Upper lobe of right lung (tissue), 1 donor: ENCODE measurements at regions not wholly inside any gene's neighbourhood (a gene's known extent, or its start where the extent isn't known, plus 50 kb on each side); places are given as distances from the start of the nearest gene placed in this dataset.
A peak's percentile ranks its signal among the peaks of the same experiment; 100 is the strongest.
"Not testable (repeated sequence)": the region's sequence is repeated elsewhere in the genome, so short reads cannot be mapped to it uniquely, and the experiment has no call there.

ENCODE experiments used
- ATAC-seq: fragments of 200-7000 bp; cut with Tn5 transposase; one replicate; pipeline ENCODE4 v1.9.1; 2020; ENCODE audit warnings: mild to moderate bottlenecking, moderate library complexity
- DNase-seq: peaks from one replicate; pipeline ENCODE4 v3.0.0-alpha.2; 2020
- H3K27ac ChIP-seq: fragments of 200-600 bp; one replicate; pipeline ENCODE4 v1.8.0; 2022
- H3K27me3 ChIP-seq: fragments of 200-600 bp; one replicate; pipeline ENCODE4 v1.8.0; 2022; ENCODE audit warnings: mild to moderate bottlenecking
- H3K36me3 ChIP-seq: fragments of 200-600 bp; one replicate; pipeline ENCODE4 v1.8.0; 2022
- H3K4me1 ChIP-seq: fragments of 200-600 bp; one replicate; pipeline ENCODE4 v1.8.0; 2022
- H3K4me3 ChIP-seq: fragments of 200-600 bp; one replicate; pipeline ENCODE4 v1.8.0; 2022; ENCODE audit warnings: mild to moderate bottlenecking
- H3K9me3 ChIP-seq: fragments of 200-600 bp; one replicate; pipeline ENCODE4 v1.8.0; 2022
- intact Hi-C: fragments of 100-400 bp; cut with DNase I; formaldehyde crosslinking; loops from one replicate; pipeline ENCODE4 v1.11.0; 2022
- TF ChIP-seq, protein P1 (sequence below): fragments of 200-600 bp; IDR thresholded peaks from one replicate; pipeline ENCODE4 v1.8.0; 2022; ENCODE audit warnings: antibody characterized with exemption
- donor health status: DM: no; HTN: yes; CAD: no; lungs with severe emphysema.

DNA sequence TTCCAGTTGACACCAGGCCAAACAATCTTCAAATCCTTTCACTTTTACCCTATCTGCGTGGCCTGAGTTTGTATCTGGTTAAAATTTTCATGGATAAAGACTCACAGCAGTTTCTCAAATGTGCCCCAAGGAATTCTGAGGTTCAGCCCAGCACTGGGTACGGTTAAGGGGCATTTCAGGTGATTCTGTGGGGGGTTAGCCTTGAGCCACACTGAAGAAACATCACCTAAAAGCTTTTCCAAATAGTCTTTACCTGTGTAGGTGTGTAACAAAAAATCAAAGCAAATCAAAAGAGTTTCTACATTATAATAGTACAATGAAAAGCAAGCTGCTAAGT, 83.8 kb upstream of the DNAJC1 start:
- intact Hi-C loops = no loop called here
- no peaks in the 10 kb centered on the region for H3K4me1 ChIP-seq
- H3K36me3 ChIP-seq = no peaks in the 10 kb centered on the region
- no peak overlapping the region for H3K4me3 ChIP-seq
- TF ChIP-seq, protein P1, sequence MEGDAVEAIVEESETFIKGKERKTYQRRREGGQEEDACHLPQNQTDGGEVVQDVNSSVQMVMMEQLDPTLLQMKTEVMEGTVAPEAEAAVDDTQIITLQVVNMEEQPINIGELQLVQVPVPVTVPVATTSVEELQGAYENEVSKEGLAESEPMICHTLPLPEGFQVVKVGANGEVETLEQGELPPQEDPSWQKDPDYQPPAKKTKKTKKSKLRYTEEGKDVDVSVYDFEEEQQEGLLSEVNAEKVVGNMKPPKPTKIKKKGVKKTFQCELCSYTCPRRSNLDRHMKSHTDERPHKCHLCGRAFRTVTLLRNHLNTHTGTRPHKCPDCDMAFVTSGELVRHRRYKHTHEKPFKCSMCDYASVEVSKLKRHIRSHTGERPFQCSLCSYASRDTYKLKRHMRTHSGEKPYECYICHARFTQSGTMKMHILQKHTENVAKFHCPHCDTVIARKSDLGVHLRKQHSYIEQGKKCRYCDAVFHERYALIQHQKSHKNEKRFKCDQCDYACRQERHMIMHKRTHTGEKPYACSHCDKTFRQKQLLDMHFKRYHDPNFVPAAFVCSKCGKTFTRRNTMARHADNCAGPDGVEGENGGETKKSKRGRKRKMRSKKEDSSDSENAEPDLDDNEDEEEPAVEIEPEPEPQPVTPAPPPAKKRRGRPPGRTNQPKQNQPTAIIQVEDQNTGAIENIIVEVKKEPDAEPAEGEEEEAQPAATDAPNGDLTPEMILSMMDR = no peak
- no peaks in the 10 kb centered on the region for H3K27me3 ChIP-seq
- no peak overlapping the region for H3K27ac ChIP-seq
- no peaks in the 10 kb centered on the region for H3K9me3 ChIP-seq
- ATAC-seq (no peak), DNase-seq (no peak)

- Histone ChIP-seq H3K4me1 (no peaks in the 10 kb centered on the region), H3K9me3 (no peaks in the 10 kb centered on the region), H3K4me3 (no peak overlapping the region), H3K36me3 (no peaks in the 10 kb centered on the region), H3K27me3 (peaks cover under 1% of the 10 kb centered on the region), H3K27ac (no peak overlapping the region)
- TF ChIP-seq, protein P1 = no peak
- intact Hi-C loops = no loop called here
- DNase-seq (peak; percentile 73), ATAC-seq (peak; percentile 73)
Observed at GRCh38 chr10:22086730-22087401, 83.3 kb upstream of the DNAJC1 start.

DNA sequence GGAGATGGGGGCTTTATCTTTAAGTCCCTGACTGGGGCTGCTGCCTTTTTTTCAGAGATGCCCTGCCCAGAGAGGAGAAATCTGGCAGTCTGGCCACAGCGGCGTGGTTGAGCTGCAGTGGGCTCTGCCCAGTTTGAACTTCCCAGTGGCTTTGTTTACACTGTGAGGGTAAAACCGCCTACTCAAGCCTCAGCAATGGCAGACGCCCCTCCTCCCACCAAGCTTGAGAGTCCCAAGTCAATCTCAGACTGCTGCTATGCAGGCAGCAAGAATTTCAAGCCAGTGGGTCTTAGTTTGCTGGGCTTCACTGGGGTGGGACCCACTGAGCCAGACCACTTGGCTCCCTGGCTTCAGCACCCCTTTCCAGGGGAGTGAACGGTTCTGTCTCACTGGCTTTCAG, 76.4 kb upstream of the DNAJC1 start:
- H3K36me3 ChIP-seq, H3K4me3 ChIP-seq, H3K27ac ChIP-seq, ATAC-seq, intact Hi-C loops, DNase-seq, H3K4me1 ChIP-seq, H3K9me3 ChIP-seq: not testable (repeated sequence)
- peaks cover 13% of the 10 kb centered on the region for H3K27me3 ChIP-seq

GRCh38 chr10:22071332-22071731, 67.8 kb upstream of the DNAJC1 start:
- Histone ChIP-seq H3K36me3 (no peaks in the 10 kb centered on the region), H3K4me3 (no peak overlapping the region), H3K27me3 (no peaks in the 10 kb centered on the region), H3K9me3 (peaks cover 17% of the 10 kb centered on the region), H3K4me1 (no peaks in the 10 kb centered on the region), H3K27ac (no peak overlapping the region)
- intact Hi-C loops = no loop called here
- TF ChIP-seq, protein P1 = no peak
- no peak for DNase-seq
- no peak for ATAC-seq

GRCh38 chr10:22067091-22067490, 63.6 kb upstream of the DNAJC1 start:
- intact Hi-C loops = no loop called here
- no peak for DNase-seq
- Histone ChIP-seq H3K36me3 (no peaks in the 10 kb centered on the region), H3K4me1 (no peaks in the 10 kb centered on the region), H3K4me3 (no peak overlapping the region), H3K27ac (no peak overlapping the region), H3K9me3 (peaks cover 12% of the 10 kb centered on the region), H3K27me3 (no peaks in the 10 kb centered on the region)
- no peak for ATAC-seq
- TF ChIP-seq, protein P1 = no peak

- H3K4me1 ChIP-seq, H3K36me3 ChIP-seq, H3K9me3 ChIP-seq, H3K4me3 ChIP-seq, H3K27ac ChIP-seq, ATAC-seq, DNase-seq, H3K27me3 ChIP-seq, intact Hi-C loops: not testable (repeated sequence)
Observed at GRCh38 chr10:22060984-22061383, 57.5 kb upstream of the DNAJC1 start.

- Histone ChIP-seq H3K27ac (no peak overlapping the region), H3K4me3 (no peak overlapping the region), H3K27me3 (no peaks in the 10 kb centered on the region), H3K4me1 (no peaks in the 10 kb centered on the region), H3K36me3 (no peaks in the 10 kb centered on the region), H3K9me3 (no peaks in the 10 kb centered on the region)
- intact Hi-C loops = no loop called here
- ATAC-seq (no peak), DNase-seq (no peak)
- TF ChIP-seq, protein P1 = no peak
Observed at GRCh38 chr10:22058201-22058600, 54.7 kb upstream of the DNAJC1 start.
